HEK293 (cell line): ENCODE measurements at regions not wholly inside any gene's neighbourhood (a gene's known extent, or its start where the extent isn't known, plus 50 kb on each side); places are given as distances from the start of the nearest gene placed in this dataset.

Experiments used
- CTCF ChIP-seq: fragments of 450-650 bp; formaldehyde crosslinking; IDR thresholded peaks from 2 replicates; pipeline ENCODE4 v1.5.1; 2016; ENCODE audit warnings: missing biosample characterization, missing genetic modification characterization
- SETDB1 ChIP-seq: IDR thresholded peaks from one replicate; pipeline ENCODE4 v1.6.1; 2017; ENCODE audit warnings: mild to moderate bottlenecking, low read length, moderate library complexity, mixed read lengths; ENCODE audit not compliant: insufficient read length
- SP2 ChIP-seq: fragments of 450-650 bp; formaldehyde crosslinking; IDR thresholded peaks from 2 replicates; pipeline ENCODE4 v1.5.1; 2016; ENCODE audit warnings: missing biosample characterization, missing genetic modification characterization
- ZNF239 ChIP-seq: fragments of 450-650 bp; formaldehyde crosslinking; IDR thresholded peaks from 2 replicates; pipeline ENCODE4 v1.5.1; 2016; ENCODE audit warnings: missing biosample characterization, missing genetic modification characterization
- ZNF488 ChIP-seq: fragments of 450-650 bp; formaldehyde crosslinking; IDR thresholded peaks from 2 replicates; pipeline ENCODE4 v1.5.1; 2016; ENCODE audit warnings: missing biosample characterization, missing genetic modification characterization
- ZNF560 ChIP-seq: fragments of 450-650 bp; formaldehyde crosslinking; IDR thresholded peaks from 2 replicates; pipeline ENCODE4 v1.5.1; 2017; ENCODE audit warnings: missing biosample characterization, missing genetic modification characterization, borderline replicate concordance
- ZNF639 ChIP-seq: fragments of 450-650 bp; formaldehyde crosslinking; IDR thresholded peaks from 2 replicates; pipeline ENCODE4 v1.5.1; 2016; ENCODE audit warnings: missing biosample characterization, missing genetic modification characterization
- ZNF777 ChIP-seq: fragments of 450-650 bp; formaldehyde crosslinking; IDR thresholded peaks from 2 replicates; pipeline ENCODE4 v1.5.1; 2017; ENCODE audit warnings: missing biosample characterization, missing genetic modification characterization, borderline replicate concordance
- ZSCAN18 ChIP-seq: fragments of 450-650 bp; formaldehyde crosslinking; IDR thresholded peaks from 2 replicates; pipeline ENCODE4 v1.5.1; 2016; ENCODE audit warnings: missing biosample characterization, missing genetic modification characterization

GRCh38 chr20:57114290-57115005, 152.0 kb downstream of the BMP7 start:
- TF ChIP-seq CTCF (tag by site-specific recombination) (no peak), ZNF488 (tag by site-specific recombination) (no peak), SP2 (tag by site-specific recombination) (no peak), ZNF560 (tag by site-specific recombination) (no peak), ZSCAN18 (tag by site-specific recombination) (no peak), ZNF777 (tag by site-specific recombination) (no peak), ZNF239 (tag by site-specific recombination) (no peak), ZNF639 (tag by site-specific recombination) (no peak), SETDB1 (no peak)
